H1 (cell line): ENCODE measurements at regions not wholly inside any gene's neighbourhood (a gene's known extent, or its start where the extent isn't known, plus 50 kb on each side); places are given as distances from the start of the nearest gene placed in this dataset.

ENCODE experiments used
- CEBPB ChIP-seq: IDR thresholded peaks from 2 replicates; pipeline ENCODE4 v1.6.1; 2012; ENCODE audit warnings: low read depth, low read length
- CTCF ChIP-seq, 3 experiments: IDR thresholded peaks; 1 replicate in 2 of 3; 2 replicates in 1 of 3; pipeline versions ENCODE4 v1.5.1 to v1.6.1; 2011; ENCODE audit warnings: low read length in 3 of 3, mild to moderate bottlenecking in 3 of 3, inconsistent platforms in 2 of 3, low read depth in 1 of 3, moderate library complexity in 1 of 3; ENCODE audit not compliant: insufficient read depth in 1 of 3; ENCODE audit errors: control extremely low read depth in 1 of 3
- PHF8 ChIP-seq: fragments of 200-600 bp; sonication (generic); conservative IDR thresholded peaks from 2 replicates; pipeline ENCODE4 v1.7.1; 2012; ENCODE audit warnings: low read depth, mild to moderate bottlenecking, inconsistent platforms, low read length, moderate library complexity
- POLR2AphosphoS5 ChIP-seq: IDR thresholded peaks from 2 replicates; pipeline ENCODE4 v1.6.1; 2011; ENCODE audit warnings: low read depth, low read length
- SP1 ChIP-seq: IDR thresholded peaks from 2 replicates; pipeline ENCODE4 v1.6.1; 2011; ENCODE audit warnings: low read depth, low read length

GRCh38 chr2:17223211-17223610 lies 295.0 kb downstream of the RAD51AP2 start:
- TF ChIP-seq PHF8 (no peak), CTCF (IDR thresholded peaks at IDR 0.05; ENCODE audit: control extremely low read depth in 1 of 3, insufficient read depth in 1 of 3, low read depth in 1 of 3, low read length in 3 of 3) (no peak), POLR2AphosphoS5 (no peak), CEBPB (no peak), SP1 (no peak)
